ENCODE measurements at regions not wholly inside any gene's neighbourhood (a gene's known extent, or its start where the extent isn't known, plus 50 kb on each side); places are given as distances from the start of the nearest gene placed in this dataset.

GRCh38 chr10:109029870-109030269, 893.4 kb downstream of the XPNPEP1 start:
- TF ChIP-seq CTCF (IDR thresholded peaks at IDR 0.05), result no peak
- no peak for TF ChIP-seq POLR2A (IDR thresholded peaks at IDR 0.05)

All from heart left ventricle (tissue), 13 donors.